ENCODE measurements at regions not wholly inside any gene's neighbourhood (a gene's known extent, or its start where the extent isn't known, plus 50 kb on each side); places are given as distances from the start of the nearest gene placed in this dataset.

GRCh38 chr2:70036290-70036689 is 51.0 kb upstream of the PCBP1 start:
- DNase-seq (ENCODE audit: low read depth, low spot score) = no peak

GRCh38 chr2:70035344-70035844 is 51.9 kb upstream of the PCBP1 start:
- no peak for DNase-seq (ENCODE audit: low read depth, low spot score)

GRCh38 chr2:70030724-70031420 is 56.4 kb upstream of the PCBP1 start:
- no peak for DNase-seq (ENCODE audit: low read depth, low spot score)

- DNase-seq (ENCODE audit: low read depth, low spot score) = peak; percentile 87
Observed at GRCh38 chr2:70029814-70030409, 57.4 kb upstream of the PCBP1 start.

- DNase-seq (ENCODE audit: low read depth, low spot score) = no peak
Observed at GRCh38 chr2:70024284-70024683, 62.9 kb upstream of the ASPRV1 start.

- no peak for DNase-seq (ENCODE audit: low read depth, low spot score)
Observed at GRCh38 chr2:70019096-70019495, 57.7 kb upstream of the ASPRV1 start.

GRCh38 chr2:70017962-70018361 is 56.5 kb upstream of the ASPRV1 start:
- no peak for DNase-seq (ENCODE audit: low read depth, low spot score)

- no peak for DNase-seq (ENCODE audit: low read depth, low spot score)
Observed at GRCh38 chr2:70014959-70015358, 53.5 kb upstream of the ASPRV1 start.

- no peak for DNase-seq (ENCODE audit: low read depth, low spot score)
Observed at GRCh38 chr2:70012887-70013286, 51.5 kb upstream of the ASPRV1 start.

GRCh38 chr2:70011786-70012185 is 50.4 kb upstream of the ASPRV1 start:
- no peak for DNase-seq (ENCODE audit: low read depth, low spot score)

GRCh38 chr2:70011335-70011734 is 49.9 kb upstream of the ASPRV1 start:
- DNase-seq (ENCODE audit: low read depth, low spot score) = no peak
